RWPE2 (cell line): ENCODE measurements at regions not wholly inside any gene's neighbourhood (a gene's known extent, or its start where the extent isn't known, plus 50 kb on each side); places are given as distances from the start of the nearest gene placed in this dataset.
A peak's percentile ranks its signal among the peaks of the same experiment; 100 is the strongest.

Source experiments
- ATAC-seq: fragments of 200-7000 bp; cut with Tn5 transposase; 3 replicates; pipeline ENCODE4 v1.9.1; 2021; ENCODE audit warnings: low read depth
- DNase-seq: peaks from one replicate; pipeline ENCODE4 v3.0.0-alpha.2; 2020; ENCODE audit warnings: low spot score
- H3K27ac ChIP-seq: fragments of 450-650 bp; 2 replicates; pipeline ENCODE4 v1.5.1; 2017; ENCODE audit warnings: mild to moderate bottlenecking; ENCODE audit not compliant: poor library complexity, severe bottlenecking
- H3K27me3 ChIP-seq: fragments of 250-450 bp; sonication (Bioruptor Pico); 2 replicates; pipeline ENCODE4 v1.5.1; 2021; ENCODE audit warnings: mild to moderate bottlenecking, moderate library complexity; ENCODE audit not compliant: insufficient read depth, poor library complexity, severe bottlenecking
- H3K36me3 ChIP-seq: fragments of 250-450 bp; sonication (Bioruptor Pico); 2 replicates; pipeline ENCODE4 v1.5.1; 2020; ENCODE audit warnings: low read depth, mild to moderate bottlenecking, moderate library complexity
- H3K4me1 ChIP-seq: fragments of 250-450 bp; sonication (Bioruptor Pico); 2 replicates; pipeline ENCODE4 v1.5.1; 2021; ENCODE audit warnings: mild to moderate bottlenecking, moderate library complexity; ENCODE audit not compliant: insufficient read depth, poor library complexity, severe bottlenecking
- H3K4me3 ChIP-seq: fragments of 250-450 bp; sonication (Bioruptor Pico); 2 replicates; pipeline ENCODE4 v1.5.1; 2021; ENCODE audit warnings: mild to moderate bottlenecking, moderate library complexity; ENCODE audit not compliant: severe bottlenecking
- H3K9me3 ChIP-seq: fragments of 250-450 bp; sonication (Bioruptor Pico); 2 replicates; pipeline ENCODE4 v1.5.1; 2021; ENCODE audit warnings: mild to moderate bottlenecking, moderate library complexity; ENCODE audit not compliant: severe bottlenecking
- TF ChIP-seq, protein P1 (sequence below): fragments of 450-650 bp; IDR thresholded peaks from one replicate; pipeline ENCODE4 v1.5.1; 2017; ENCODE audit warnings: mild to moderate bottlenecking, moderate library complexity; ENCODE audit not compliant: poor library complexity, severe bottlenecking

DNA sequence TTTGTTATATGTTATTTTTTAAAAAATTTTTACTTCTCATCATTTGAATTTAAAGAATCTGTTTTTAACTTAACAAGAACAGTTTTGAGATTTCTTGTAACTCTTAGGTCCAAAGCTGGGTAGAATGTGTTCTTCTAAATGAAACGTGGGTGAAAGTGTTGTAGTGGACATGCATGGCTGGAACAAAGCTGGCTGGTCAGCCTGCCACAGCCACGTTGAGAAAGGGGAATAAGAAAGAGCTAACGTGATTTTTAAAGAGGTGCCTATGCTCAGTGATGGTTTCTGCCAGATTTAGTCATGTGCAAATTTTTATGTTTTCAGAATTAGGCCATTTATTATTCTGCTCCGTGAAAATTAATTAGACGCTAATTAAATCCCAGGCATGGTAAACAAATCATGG is 203.9 kb upstream of the COL3A1 start:
- TF ChIP-seq, protein P1, sequence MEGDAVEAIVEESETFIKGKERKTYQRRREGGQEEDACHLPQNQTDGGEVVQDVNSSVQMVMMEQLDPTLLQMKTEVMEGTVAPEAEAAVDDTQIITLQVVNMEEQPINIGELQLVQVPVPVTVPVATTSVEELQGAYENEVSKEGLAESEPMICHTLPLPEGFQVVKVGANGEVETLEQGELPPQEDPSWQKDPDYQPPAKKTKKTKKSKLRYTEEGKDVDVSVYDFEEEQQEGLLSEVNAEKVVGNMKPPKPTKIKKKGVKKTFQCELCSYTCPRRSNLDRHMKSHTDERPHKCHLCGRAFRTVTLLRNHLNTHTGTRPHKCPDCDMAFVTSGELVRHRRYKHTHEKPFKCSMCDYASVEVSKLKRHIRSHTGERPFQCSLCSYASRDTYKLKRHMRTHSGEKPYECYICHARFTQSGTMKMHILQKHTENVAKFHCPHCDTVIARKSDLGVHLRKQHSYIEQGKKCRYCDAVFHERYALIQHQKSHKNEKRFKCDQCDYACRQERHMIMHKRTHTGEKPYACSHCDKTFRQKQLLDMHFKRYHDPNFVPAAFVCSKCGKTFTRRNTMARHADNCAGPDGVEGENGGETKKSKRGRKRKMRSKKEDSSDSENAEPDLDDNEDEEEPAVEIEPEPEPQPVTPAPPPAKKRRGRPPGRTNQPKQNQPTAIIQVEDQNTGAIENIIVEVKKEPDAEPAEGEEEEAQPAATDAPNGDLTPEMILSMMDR = no peak
- no peak for ATAC-seq
- no peak for DNase-seq

DNA sequence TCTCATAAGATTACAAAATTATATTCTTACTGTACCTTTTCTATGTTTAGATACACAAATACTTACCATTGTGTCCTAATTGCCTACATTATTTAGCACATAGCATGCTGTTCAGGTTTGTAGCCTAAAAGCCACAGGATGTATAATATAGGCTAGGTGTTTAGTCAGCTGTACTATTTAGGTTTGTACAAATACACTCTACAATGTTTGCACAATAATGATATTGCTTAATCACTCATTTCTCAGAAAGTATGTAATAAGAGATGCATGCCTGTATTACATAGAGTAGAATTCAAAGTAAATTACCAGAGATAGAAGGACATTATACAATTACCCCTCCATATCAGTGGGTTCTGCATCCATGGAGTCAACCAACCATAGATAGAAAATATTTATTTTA is 201.1 kb upstream of the COL3A1 start:
- no peak overlapping the region for H3K4me3 ChIP-seq
- ATAC-seq = peak; percentile 97
- TF ChIP-seq, protein P1 = no peak
- H3K36me3 ChIP-seq = no peaks in the 10 kb centered on the region
- H3K27ac ChIP-seq = peak overlapping the region; percentile 38
- H3K27me3 ChIP-seq = no peaks in the 10 kb centered on the region
- H3K4me1 ChIP-seq = peaks cover 28% of the 10 kb centered on the region
- no peak for DNase-seq
- no peaks in the 10 kb centered on the region for H3K9me3 ChIP-seq

More for the DNA sequence above, 203.9 kb upstream of the COL3A1 start:
- H3K9me3 ChIP-seq = no peaks in the 10 kb centered on the region
- H3K27ac ChIP-seq = no peak overlapping the region
- no peak overlapping the region for H3K4me3 ChIP-seq
- H3K27me3 ChIP-seq = no peaks in the 10 kb centered on the region
- no peaks in the 10 kb centered on the region for H3K36me3 ChIP-seq
- peaks cover 18% of the 10 kb centered on the region for H3K4me1 ChIP-seq

DNA sequence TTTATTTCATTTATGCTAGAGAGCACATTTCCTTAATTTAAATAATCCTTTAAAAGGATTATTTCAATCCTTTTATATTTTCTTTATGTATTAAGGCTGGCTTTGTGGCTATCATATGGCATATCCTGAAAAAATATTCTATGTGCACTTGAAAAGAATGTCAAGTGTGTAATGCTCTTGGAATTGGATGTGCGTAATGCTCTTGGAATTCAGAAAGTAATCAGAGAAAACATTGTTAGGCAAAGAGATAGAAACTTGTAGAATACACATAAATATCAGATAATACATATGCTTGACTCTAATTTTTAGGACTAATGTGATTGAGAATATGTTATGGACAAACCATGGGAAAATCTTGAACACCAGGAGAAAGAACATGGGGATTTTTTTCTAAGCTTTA is 197.5 kb upstream of the COL3A1 start:
- TF ChIP-seq, protein P1 = no peak
- H3K4me3 ChIP-seq = no peak overlapping the region
- peaks cover 28% of the 10 kb centered on the region for H3K4me1 ChIP-seq
- DNase-seq (no peak), ATAC-seq (peak; percentile 74)
- H3K9me3 ChIP-seq = no peaks in the 10 kb centered on the region
- peak overlapping the region; percentile 57 for H3K27ac ChIP-seq
- no peaks in the 10 kb centered on the region for H3K36me3 ChIP-seq
- no peaks in the 10 kb centered on the region for H3K27me3 ChIP-seq

DNA sequence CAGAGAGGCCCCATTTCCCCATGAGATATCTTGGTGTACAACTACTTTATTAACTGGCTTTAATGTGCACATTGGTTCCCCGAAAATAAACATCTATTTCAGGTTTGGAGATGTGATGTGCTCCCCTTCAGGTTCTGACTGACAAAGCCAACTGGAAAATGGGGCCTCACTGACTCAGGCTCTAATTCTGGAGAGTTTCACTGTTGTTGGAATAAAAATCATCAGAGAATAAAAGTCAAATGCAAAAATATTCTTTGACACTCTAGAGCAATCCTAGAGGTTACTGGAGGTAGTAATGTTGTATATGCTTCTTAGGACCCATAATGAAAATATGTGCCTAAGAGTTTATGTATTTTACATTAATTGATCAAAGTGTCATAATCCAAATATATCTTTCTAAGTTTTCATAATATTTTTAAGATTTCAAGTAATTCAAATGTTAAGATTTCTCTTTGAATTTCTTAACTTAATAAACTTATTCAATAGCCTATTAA is 189.9 kb upstream of the COL3A1 start:
- Histone ChIP-seq H3K4me1 (peaks cover 37% of the 10 kb centered on the region), H3K27me3 (no peaks in the 10 kb centered on the region), H3K9me3 (no peaks in the 10 kb centered on the region), H3K36me3 (no peaks in the 10 kb centered on the region), H3K4me3 (no peak overlapping the region), H3K27ac (peak overlapping the region; percentile 50)
- ATAC-seq (no peak), DNase-seq (no peak)
- TF ChIP-seq, protein P1 = no peak

DNA sequence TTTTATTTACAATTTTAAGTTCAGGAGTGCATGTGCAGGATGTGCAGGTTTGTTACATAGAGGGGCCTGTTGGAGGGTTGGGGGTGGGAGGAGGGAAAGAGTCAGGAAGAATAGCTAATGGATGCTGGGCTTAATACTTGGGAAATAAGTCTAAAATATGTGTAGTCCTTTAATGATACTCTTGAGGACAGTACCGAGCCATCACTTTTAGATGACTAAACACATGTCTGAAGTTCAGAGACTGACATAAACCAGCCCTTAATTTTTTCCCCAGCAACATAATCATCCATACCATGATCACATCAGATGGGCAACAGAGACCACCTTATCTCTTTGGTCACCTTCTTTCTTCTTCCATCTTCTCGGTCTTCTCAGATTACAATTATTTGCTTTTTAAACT is 189.1 kb upstream of the COL3A1 start:
- DNase-seq = no peak
- no peak for ATAC-seq
- peak overlapping the region; percentile 50 for H3K27ac ChIP-seq
- peaks cover 37% of the 10 kb centered on the region for H3K4me1 ChIP-seq
- H3K4me3 ChIP-seq = no peak overlapping the region
- H3K27me3 ChIP-seq = no peaks in the 10 kb centered on the region
- H3K9me3 ChIP-seq = no peaks in the 10 kb centered on the region
- no peaks in the 10 kb centered on the region for H3K36me3 ChIP-seq
- TF ChIP-seq, protein P1 = no peak
